CD14-positive monocyte (primary cell): ENCODE measurements at regions not wholly inside any gene's neighbourhood (a gene's known extent, or its start where the extent isn't known, plus 50 kb on each side); places are given as distances from the start of the nearest gene placed in this dataset.
"Not testable (repeated sequence)": the region's sequence is repeated elsewhere in the genome, so short reads cannot be mapped to it uniquely, and the experiment has no call there.

Source experiments
- DNase-seq, 3 donors: peaks; one replicate each; pipeline ENCODE4 v3.0.0-alpha.2; 2011 to 2022
- H2AFZ ChIP-seq: 2 replicates; pipeline ENCODE4 v1.6.0; 2012; ENCODE audit warnings: mild to moderate bottlenecking, low read depth, low read length, inconsistent platforms; ENCODE audit not compliant: insufficient read depth, poor library complexity, severe bottlenecking
- H3K27ac ChIP-seq, 2 donors: 1 replicate in 1 of 2; 2 replicates in 1 of 2; pipeline ENCODE4 v1.5.1; 2012 to 2013; ENCODE audit warnings: low read length in 2 of 2, control low read depth in 1 of 2, inconsistent platforms in 1 of 2, low read depth in 1 of 2, mild to moderate bottlenecking in 1 of 2
- H3K27me3 ChIP-seq, 2 donors: one replicate each; pipeline versions ENCODE4 v1.6.0 to v1.6.1; 2011 to 2013; ENCODE audit warnings: low read length in 2 of 2; ENCODE audit not compliant: control insufficient read depth in 2 of 2, insufficient read depth in 2 of 2
- H3K36me3 ChIP-seq, 2 donors: replicated peaks in 1 of 2; 1 replicate in 1 of 2; 2 replicates in 1 of 2; pipeline versions ENCODE4 v1.5.1 to v1.6.1; 2012 to 2013; ENCODE audit warnings: low read length in 2 of 2, control low read depth in 1 of 2, inconsistent platforms in 1 of 2, mild to moderate bottlenecking in 1 of 2; ENCODE audit not compliant: insufficient read depth in 2 of 2, control insufficient read depth in 1 of 2
- H3K4me1 ChIP-seq, 2 donors: 1 replicate in 1 of 2; 2 replicates in 1 of 2; pipeline versions ENCODE4 v1.5.1 to v1.6.1; 2012 to 2013; ENCODE audit warnings: low read length in 2 of 2, control low read depth in 1 of 2, inconsistent platforms in 1 of 2, mild to moderate bottlenecking in 1 of 2, moderate library complexity in 1 of 2; ENCODE audit not compliant: insufficient read depth in 2 of 2, control insufficient read depth in 1 of 2
- H3K4me2 ChIP-seq: replicated peaks from 2 replicates; pipeline ENCODE3; 2012; ENCODE audit warnings: low read length, moderate library complexity, mild to moderate bottlenecking; ENCODE audit not compliant: poor library complexity, severe bottlenecking; ENCODE audit errors: extremely low read depth
- H3K4me3 ChIP-seq, 3 experiments: fragments of 200-600 bp in 1 of 3; sonication (generic) in 1 of 3; replicated peaks in 1 of 3; 1 replicate in 2 of 3; 2 replicates in 1 of 3; pipeline ENCODE4 v1.5.1; 2011 to 2013; ENCODE audit warnings: low read length in 3 of 3, mild to moderate bottlenecking in 3 of 3, control low read depth in 2 of 3, low read depth in 2 of 3, inconsistent platforms in 1 of 3, moderate library complexity in 1 of 3
- H3K79me2 ChIP-seq: 2 replicates; pipeline ENCODE4 v1.6.0; 2012; ENCODE audit warnings: mild to moderate bottlenecking, control low read depth, inconsistent platforms, low read length, moderate library complexity; ENCODE audit not compliant: insufficient read depth
- H3K9ac ChIP-seq: 2 replicates; pipeline ENCODE4 v1.6.0; 2017; ENCODE audit warnings: low read length, mild to moderate bottlenecking; ENCODE audit not compliant: insufficient read depth, poor library complexity, severe bottlenecking
- H3K9me3 ChIP-seq, 2 donors: replicated peaks in 1 of 2; 1 replicate in 1 of 2; 2 replicates in 1 of 2; pipeline versions ENCODE4 v1.5.1 to v1.6.1; 2012 to 2013; ENCODE audit warnings: low read length in 2 of 2, control low read depth in 1 of 2; ENCODE audit not compliant: control insufficient read depth in 1 of 2, insufficient read depth in 1 of 2
- H4K20me1 ChIP-seq: 2 replicates; pipeline ENCODE4 v1.6.0; 2012; ENCODE audit warnings: mild to moderate bottlenecking, low read length, control low read depth, moderate library complexity; ENCODE audit not compliant: insufficient read depth
- H3K27ac Mint-ChIP-seq, 7 donors: one replicate each; pipeline ENCODE4 v1.8.0; 2020; ENCODE audit warnings: mild to moderate bottlenecking in 7 of 7, mixed read lengths in 7 of 7, moderate library complexity in 6 of 7, inconsistent platforms in 2 of 7
- H3K27me3 Mint-ChIP-seq, 3 donors: one replicate each; pipeline ENCODE4 v1.8.0; 2021 to 2022; ENCODE audit warnings: low read depth in 3 of 3, mild to moderate bottlenecking in 3 of 3, mixed read lengths in 3 of 3, moderate library complexity in 3 of 3, inconsistent platforms in 1 of 3
- H3K36me3 Mint-ChIP-seq, 2 donors: one replicate each; pipeline ENCODE4 v1.8.0; 2020; ENCODE audit warnings: mixed read lengths in 2 of 2, inconsistent platforms in 1 of 2, mild to moderate bottlenecking in 1 of 2
- H3K4me1 Mint-ChIP-seq: one replicate; pipeline ENCODE4 v1.8.0; 2020; ENCODE audit warnings: mild to moderate bottlenecking, mixed read lengths
- H3K4me3 Mint-ChIP-seq, 2 donors: one replicate each; pipeline ENCODE4 v1.8.0; 2020; ENCODE audit warnings: mild to moderate bottlenecking in 2 of 2, mixed read lengths in 2 of 2, moderate library complexity in 1 of 2
- H3K9me3 Mint-ChIP-seq, 7 donors: one replicate each; pipeline ENCODE4 v1.8.0; 2020 to 2022; ENCODE audit warnings: mixed read lengths in 7 of 7, mild to moderate bottlenecking in 6 of 7, moderate library complexity in 6 of 7, inconsistent platforms in 2 of 7
- WGBS: methylation state at CpG from one replicate; pipeline ENCODE4 v1.1.5; 2013; ENCODE audit warnings: missing lambda C conversion rate; ENCODE audit not compliant: insufficient coverage; 5-methylcytosine and 5-hydroxymethylcytosine counted together
- intact Hi-C, 2 donors: fragments of 100-400 bp; cut with micrococcal nuclease; formaldehyde crosslinking; loops; one replicate each; pipeline versions ENCODE4 v1.15.0 to v1.15.1; 2023

DNA sequence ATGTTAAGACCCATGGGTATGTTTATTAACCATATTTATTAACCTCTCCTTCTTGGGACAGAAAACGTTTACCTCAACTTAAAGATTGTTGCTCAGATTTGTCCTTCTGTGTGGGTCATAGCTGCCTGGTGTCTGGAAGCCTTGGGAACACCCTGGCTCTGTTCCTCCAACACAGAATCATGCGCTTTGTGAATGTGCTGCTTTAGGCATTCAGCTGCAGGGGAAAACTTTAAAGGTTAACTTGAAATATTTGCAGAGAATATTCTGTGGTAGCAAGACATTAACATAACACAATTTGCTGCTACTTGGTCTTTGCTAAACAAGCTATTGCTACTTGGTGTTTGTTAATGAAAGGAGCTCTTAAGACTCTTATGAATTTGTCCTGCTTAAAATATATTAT lies 50.5 kb upstream of the THOC3 start:
- H3K27ac Mint-ChIP-seq, H3K4me3 Mint-ChIP-seq, H3K36me3 ChIP-seq, H4K20me1 ChIP-seq, H3K9ac ChIP-seq, H3K79me2 ChIP-seq, H3K36me3 Mint-ChIP-seq, intact Hi-C loops, DNase-seq, H3K4me1 ChIP-seq, H3K4me1 Mint-ChIP-seq, H3K27me3 Mint-ChIP-seq, H2AFZ ChIP-seq, H3K9me3 Mint-ChIP-seq, H3K9me3 ChIP-seq, H3K4me2 ChIP-seq, H3K4me3 ChIP-seq, H3K27me3 ChIP-seq, H3K27ac ChIP-seq: not testable (repeated sequence)
- no CpG with 5 or more reads among the region's 2 CpGs for WGBS

DNA sequence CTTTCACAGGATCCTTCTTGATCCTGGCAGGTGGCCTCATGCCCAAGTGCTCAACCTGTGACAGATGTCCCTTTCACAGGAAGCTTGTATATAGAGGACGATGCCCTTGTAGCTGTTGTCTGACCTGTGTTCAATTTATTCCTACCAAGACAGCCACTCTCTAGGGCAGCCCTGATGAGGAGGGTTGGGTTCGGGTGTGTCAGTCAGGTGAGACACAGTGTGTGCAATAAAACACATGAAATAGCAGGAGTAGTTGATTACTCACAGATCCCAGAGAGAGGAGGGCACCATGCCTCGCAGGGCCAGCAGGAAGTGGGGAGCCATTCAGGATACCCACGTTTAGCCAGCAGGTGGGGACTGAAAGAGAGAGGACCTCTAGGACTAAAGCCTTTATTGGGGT lies 52.7 kb upstream of the THOC3 start:
- H3K4me3 ChIP-seq, H3K27me3 Mint-ChIP-seq, H3K27me3 ChIP-seq, H4K20me1 ChIP-seq, H2AFZ ChIP-seq, H3K9me3 ChIP-seq, H3K36me3 Mint-ChIP-seq, H3K4me3 Mint-ChIP-seq, H3K36me3 ChIP-seq, H3K4me2 ChIP-seq, H3K27ac ChIP-seq, H3K4me1 ChIP-seq, DNase-seq, H3K9me3 Mint-ChIP-seq, H3K4me1 Mint-ChIP-seq, intact Hi-C loops, H3K9ac ChIP-seq, H3K79me2 ChIP-seq, H3K27ac Mint-ChIP-seq: not testable (repeated sequence)
- WGBS = no CpG with 5 or more reads among the region's 4 CpGs

DNA sequence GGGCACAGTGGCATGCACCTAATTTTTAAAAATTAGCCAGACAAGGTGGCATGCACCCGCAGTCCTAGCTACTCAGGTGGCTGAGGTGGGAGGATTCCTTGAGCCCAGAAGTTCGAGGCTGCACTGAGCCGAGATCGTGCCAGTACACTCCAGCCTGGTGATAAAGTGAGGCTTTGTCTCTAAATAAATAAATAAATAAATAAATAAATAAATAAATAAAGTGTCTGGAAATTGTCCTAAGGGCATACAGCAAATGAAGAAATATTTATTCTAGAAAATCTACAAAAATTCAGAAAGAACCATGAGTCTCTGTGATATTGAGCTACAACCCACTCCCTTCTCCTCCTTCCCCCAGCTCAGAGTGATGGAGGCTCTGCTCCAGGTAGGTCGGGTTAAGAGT lies 55.4 kb upstream of the THOC3 start:
- DNase-seq, H3K36me3 ChIP-seq, H3K27me3 ChIP-seq, H3K9me3 Mint-ChIP-seq, H3K4me2 ChIP-seq, H3K4me3 ChIP-seq, H4K20me1 ChIP-seq, H3K9me3 ChIP-seq, H3K9ac ChIP-seq, H3K27ac ChIP-seq, H3K4me3 Mint-ChIP-seq, H2AFZ ChIP-seq, H3K4me1 ChIP-seq, H3K36me3 Mint-ChIP-seq, H3K79me2 ChIP-seq, H3K27me3 Mint-ChIP-seq, H3K27ac Mint-ChIP-seq, intact Hi-C loops, H3K4me1 Mint-ChIP-seq: not testable (repeated sequence)
- WGBS = no CpG with 5 or more reads among the region's 5 CpGs

DNA sequence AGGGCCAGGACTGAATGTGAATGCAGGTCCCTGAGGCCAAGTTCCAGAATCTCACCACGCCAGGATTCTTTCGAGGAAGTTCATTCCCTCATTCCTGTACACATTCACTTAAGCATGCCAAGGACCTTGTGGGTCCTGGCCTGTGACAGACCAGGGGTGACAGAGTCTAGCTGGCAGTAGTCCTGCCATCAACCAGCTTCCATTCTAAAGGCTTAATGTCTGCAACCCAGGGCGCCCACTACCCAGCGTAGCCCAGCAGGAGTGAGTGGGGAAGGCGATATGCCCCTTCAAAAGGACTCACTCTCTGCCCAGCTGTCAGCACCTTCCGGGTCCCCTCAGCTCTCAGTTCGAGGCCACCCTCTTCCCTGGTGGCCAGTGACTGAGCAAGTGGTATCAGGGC lies 61.3 kb upstream of the THOC3 start:
- H3K27me3 Mint-ChIP-seq, H3K9ac ChIP-seq, H3K4me3 ChIP-seq, H2AFZ ChIP-seq, H3K4me1 ChIP-seq, H3K4me3 Mint-ChIP-seq, H3K9me3 ChIP-seq, H3K27ac Mint-ChIP-seq, DNase-seq, H3K4me2 ChIP-seq, H3K27ac ChIP-seq, H3K27me3 ChIP-seq, H3K36me3 Mint-ChIP-seq, H3K36me3 ChIP-seq, H3K9me3 Mint-ChIP-seq, intact Hi-C loops, H4K20me1 ChIP-seq, H3K79me2 ChIP-seq, H3K4me1 Mint-ChIP-seq: not testable (repeated sequence)
- WGBS = no CpG with 5 or more reads among the region's 7 CpGs
